ENCODE measurements at regions not wholly inside any gene's neighbourhood (a gene's known extent, or its start where the extent isn't known, plus 50 kb on each side); places are given as distances from the start of the nearest gene placed in this dataset.
"Not testable (repeated sequence)": the region's sequence is repeated elsewhere in the genome, so short reads cannot be mapped to it uniquely, and the experiment has no call there.

GRCh38 chr11:11724994-11725393 lies 103.2 kb upstream of the GALNT18 start:
- DNase-seq (ENCODE audit: low read depth): no peak
- no peak for TF ChIP-seq CTCF (IDR thresholded peaks at IDR 0.05; ENCODE audit: insufficient read depth, low read depth, low read length)
- no peak overlapping the region for H3K4me3 ChIP-seq (ENCODE audit: low read depth, low read length)

DNA sequence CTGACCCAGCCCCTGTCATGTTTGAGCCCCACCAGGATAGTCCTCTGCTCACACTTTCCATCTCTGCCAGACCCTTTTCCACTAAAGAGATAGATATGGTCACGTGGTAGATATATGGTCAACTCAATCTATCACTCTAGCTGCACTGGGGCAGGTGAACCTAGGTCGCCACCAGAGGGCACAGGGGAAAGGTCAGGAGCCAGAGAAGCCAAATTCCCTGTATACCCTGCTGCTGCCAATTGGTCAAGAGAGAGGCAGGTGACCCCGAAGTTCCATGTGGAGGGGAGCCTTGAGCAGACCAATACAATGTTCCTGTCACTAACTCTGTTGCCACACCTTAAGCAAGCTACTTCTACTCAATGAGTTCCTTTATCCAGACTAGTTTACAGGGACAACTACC lies 101.1 kb upstream of the GALNT18 start:
- TF ChIP-seq CTCF (IDR thresholded peaks at IDR 0.05; ENCODE audit: insufficient read depth, low read depth, low read length): no peak
- no peak for DNase-seq (ENCODE audit: low read depth)
- H3K4me3 ChIP-seq (ENCODE audit: low read depth, low read length): no peak overlapping the region

- TF ChIP-seq CTCF (IDR thresholded peaks at IDR 0.05; ENCODE audit: insufficient read depth, low read depth, low read length): no peak
- DNase-seq (ENCODE audit: low read depth): no peak
- H3K4me3 ChIP-seq (ENCODE audit: low read depth, low read length): no peak overlapping the region
Observed at GRCh38 chr11:11722246-11722645, 100.4 kb upstream of the GALNT18 start.

GRCh38 chr11:11718511-11718910 lies 96.7 kb upstream of the GALNT18 start:
- no peak for TF ChIP-seq CTCF (IDR thresholded peaks at IDR 0.05; ENCODE audit: insufficient read depth, low read depth, low read length)
- DNase-seq (ENCODE audit: low read depth): no peak
- H3K4me3 ChIP-seq (ENCODE audit: low read depth, low read length): no peak overlapping the region

GRCh38 chr11:11717064-11717725 lies 95.4 kb upstream of the GALNT18 start:
- DNase-seq (ENCODE audit: low read depth): no peak
- no peak overlapping the region for H3K4me3 ChIP-seq (ENCODE audit: low read depth, low read length)
- no peak for TF ChIP-seq CTCF (IDR thresholded peaks at IDR 0.05; ENCODE audit: insufficient read depth, low read depth, low read length)

DNA sequence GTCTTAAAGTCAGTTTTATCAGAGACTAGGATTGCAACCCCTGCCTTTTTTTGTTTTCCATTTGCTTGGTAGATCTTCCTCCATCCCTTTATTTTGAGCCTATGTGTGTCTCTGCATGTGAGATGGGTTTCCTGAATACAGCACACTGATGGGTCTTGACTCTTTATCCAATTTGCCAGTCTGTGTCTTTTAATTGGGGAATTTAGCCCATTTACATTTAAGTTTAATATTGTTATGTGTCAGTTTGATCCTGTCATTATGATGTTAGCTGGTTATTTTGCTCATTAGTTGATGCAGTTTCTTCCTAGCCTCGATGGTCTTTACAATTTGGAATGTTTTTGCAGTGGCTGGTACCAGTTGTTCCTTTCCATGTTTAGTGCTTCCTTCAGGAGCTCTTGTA lies 93.3 kb upstream of the GALNT18 start:
- not testable (repeated sequence) for DNase-seq (ENCODE audit: low read depth); H3K4me3 ChIP-seq (ENCODE audit: low read depth, low read length)

GRCh38 chr11:11710556-11710955 lies 88.8 kb upstream of the GALNT18 start:
- no peak overlapping the region for H3K4me3 ChIP-seq (ENCODE audit: low read depth, low read length)
- DNase-seq (ENCODE audit: low read depth): no peak
- no peak for TF ChIP-seq CTCF (IDR thresholded peaks at IDR 0.05; ENCODE audit: insufficient read depth, low read depth, low read length)

All from fibroblast of villous mesenchyme (primary cell).